DOHH2 (cell line): ENCODE measurements at regions not wholly inside any gene's neighbourhood (a gene's known extent, or its start where the extent isn't known, plus 50 kb on each side); places are given as distances from the start of the nearest gene placed in this dataset.

Experiments used
- H3F3A ChIP-seq: fragments of 200-600 bp; sonication (generic), shearing (Covaris generic); 2 replicates; pipeline ENCODE4 v1.6.0; 2016; ENCODE audit warnings: antibody characterized with exemption, mild to moderate bottlenecking; ENCODE audit not compliant: control insufficient read depth, insufficient read depth
- H3K27ac ChIP-seq: fragments of 200-600 bp; sonication (generic); 2 replicates; pipeline ENCODE4 v1.5.1; 2014; ENCODE audit warnings: low read depth, mild to moderate bottlenecking, low read length, moderate library complexity
- H3K27me3 ChIP-seq: fragments of 200-600 bp; sonication (generic); 2 replicates; pipeline ENCODE4 v1.6.1; 2014; ENCODE audit warnings: mild to moderate bottlenecking, low read length, mixed read lengths; ENCODE audit not compliant: control insufficient read depth
- H3K36me3 ChIP-seq: fragments of 200-600 bp; sonication (generic); 2 replicates; pipeline ENCODE4 v1.6.1; 2014; ENCODE audit warnings: mild to moderate bottlenecking, low read length, moderate library complexity, mixed read lengths; ENCODE audit not compliant: control insufficient read depth
- H3K4me1 ChIP-seq: fragments of 200-600 bp; sonication (generic); 2 replicates; pipeline ENCODE4 v1.6.1; 2014; ENCODE audit warnings: mild to moderate bottlenecking, low read length, mixed read lengths; ENCODE audit not compliant: control insufficient read depth
- H3K4me2 ChIP-seq: fragments of 200-600 bp; sonication (generic); 2 replicates; pipeline ENCODE4 v1.6.0; 2014; ENCODE audit warnings: mild to moderate bottlenecking, low read length, moderate library complexity
- H3K4me3 ChIP-seq: fragments of 200-600 bp; sonication (generic); 2 replicates; pipeline ENCODE4 v1.5.1; 2014; ENCODE audit warnings: mild to moderate bottlenecking, low read length, mixed read lengths
- H3K79me2 ChIP-seq: fragments of 200-600 bp; sonication (generic); 2 replicates; pipeline ENCODE4 v1.6.1; 2014; ENCODE audit warnings: mild to moderate bottlenecking, low read length, mixed read lengths; ENCODE audit not compliant: control insufficient read depth
- H3K9me2 ChIP-seq: fragments of 200-600 bp; sonication (generic); replicated peaks from 2 replicates; pipeline ENCODE4 v1.6.1; 2014; ENCODE audit warnings: mild to moderate bottlenecking, low read length, mixed read lengths; ENCODE audit not compliant: control insufficient read depth
- H3K9me3 ChIP-seq: fragments of 200-600 bp; sonication (generic); 2 replicates; pipeline ENCODE4 v1.6.1; 2014; ENCODE audit warnings: antibody characterized with exemption, low read length, mixed read lengths; ENCODE audit not compliant: control insufficient read depth, insufficient read depth
- H4K20me1 ChIP-seq: fragments of 200-600 bp; sonication (generic); 2 replicates; pipeline ENCODE4 v1.6.0; 2014; ENCODE audit warnings: low read depth, mild to moderate bottlenecking, antibody characterized with exemption, low read length, moderate library complexity; ENCODE audit not compliant: control insufficient read depth, insufficient read depth
- EZH2phosphoT487 ChIP-seq: fragments of 200-600 bp; sonication (generic); IDR thresholded peaks from 2 replicates; pipeline ENCODE4 v1.6.1; 2017; ENCODE audit warnings: borderline replicate concordance, mild to moderate bottlenecking, antibody characterized with exemption, low read length, moderate library complexity, mixed read lengths
- TF ChIP-seq, protein P1 (sequence below): fragments of 200-600 bp; sonication (generic); IDR thresholded peaks from one replicate; pipeline ENCODE4 v1.5.1; 2014; ENCODE audit warnings: antibody characterized with exemption, mild to moderate bottlenecking, low read depth, low read length; ENCODE audit not compliant: poor library complexity, severe bottlenecking

DNA sequence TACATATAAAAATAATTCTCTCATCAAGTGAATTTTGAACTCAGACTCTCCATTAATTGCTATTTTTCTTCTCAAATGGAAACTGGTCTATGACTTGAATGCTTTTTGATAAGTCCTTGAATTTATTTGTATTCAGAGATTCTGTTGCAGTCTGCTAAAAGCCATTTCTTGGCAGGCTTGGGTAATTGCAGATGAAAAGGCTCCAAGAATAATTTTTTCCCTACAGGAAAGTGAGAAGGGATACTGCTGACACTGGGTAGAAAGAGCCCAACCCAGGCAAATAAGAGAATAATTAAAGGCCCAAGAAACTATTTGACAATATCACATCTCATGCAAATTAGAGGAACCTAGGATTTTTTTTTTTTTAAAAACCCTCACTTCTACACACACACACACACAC, 246.5 kb upstream of the DDI1 start:
- Histone ChIP-seq H3K79me2 (no peaks in the 10 kb centered on the region), H3K27me3 (no peaks in the 10 kb centered on the region), H3F3A (no peaks in the 10 kb centered on the region), H3K9me2 (no peaks in the 10 kb centered on the region), H3K9me3 (0 out of 2 replicates have a peak, but pooled peaks cover 2% of the 10 kb centered on the region), H4K20me1 (no peaks in the 10 kb centered on the region), H3K4me1 (no peaks in the 10 kb centered on the region), H3K36me3 (no peaks in the 10 kb centered on the region), H3K4me3 (no peak overlapping the region), H3K27ac (no peak overlapping the region), H3K4me2 (no peak overlapping the region)
- TF ChIP-seq EZH2phosphoT487, result no peak
- TF ChIP-seq, protein P1, sequence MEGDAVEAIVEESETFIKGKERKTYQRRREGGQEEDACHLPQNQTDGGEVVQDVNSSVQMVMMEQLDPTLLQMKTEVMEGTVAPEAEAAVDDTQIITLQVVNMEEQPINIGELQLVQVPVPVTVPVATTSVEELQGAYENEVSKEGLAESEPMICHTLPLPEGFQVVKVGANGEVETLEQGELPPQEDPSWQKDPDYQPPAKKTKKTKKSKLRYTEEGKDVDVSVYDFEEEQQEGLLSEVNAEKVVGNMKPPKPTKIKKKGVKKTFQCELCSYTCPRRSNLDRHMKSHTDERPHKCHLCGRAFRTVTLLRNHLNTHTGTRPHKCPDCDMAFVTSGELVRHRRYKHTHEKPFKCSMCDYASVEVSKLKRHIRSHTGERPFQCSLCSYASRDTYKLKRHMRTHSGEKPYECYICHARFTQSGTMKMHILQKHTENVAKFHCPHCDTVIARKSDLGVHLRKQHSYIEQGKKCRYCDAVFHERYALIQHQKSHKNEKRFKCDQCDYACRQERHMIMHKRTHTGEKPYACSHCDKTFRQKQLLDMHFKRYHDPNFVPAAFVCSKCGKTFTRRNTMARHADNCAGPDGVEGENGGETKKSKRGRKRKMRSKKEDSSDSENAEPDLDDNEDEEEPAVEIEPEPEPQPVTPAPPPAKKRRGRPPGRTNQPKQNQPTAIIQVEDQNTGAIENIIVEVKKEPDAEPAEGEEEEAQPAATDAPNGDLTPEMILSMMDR, result no peak

DNA sequence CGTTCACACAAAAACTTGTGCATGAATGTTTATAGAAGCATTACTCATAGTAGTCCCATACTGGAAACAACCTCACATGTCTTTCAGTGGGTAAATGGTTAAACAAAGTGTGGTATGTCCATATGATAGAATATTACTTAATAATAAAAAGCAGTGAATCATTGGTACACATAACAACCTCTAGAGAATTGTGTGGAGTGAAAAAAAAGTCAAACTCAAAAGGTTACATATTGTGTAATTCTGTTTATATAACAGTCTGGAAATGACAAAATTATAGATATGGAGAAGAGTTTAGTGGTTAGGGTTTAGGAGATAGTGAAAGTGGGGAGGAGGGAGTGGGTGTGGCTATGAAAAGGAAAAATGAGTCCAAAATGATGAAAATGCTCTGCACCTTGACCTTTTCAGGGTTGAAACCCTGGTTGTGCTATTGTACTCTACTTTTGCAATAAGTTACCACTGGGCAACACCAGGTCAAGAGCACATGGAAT, 243.4 kb upstream of the DDI1 start:
- TF ChIP-seq EZH2phosphoT487, result no peak
- TF ChIP-seq, protein P1, result no peak
- no peak overlapping the region for H3K4me3 ChIP-seq
- H3K79me2 ChIP-seq, result no peaks in the 10 kb centered on the region
- H3F3A ChIP-seq, result no peaks in the 10 kb centered on the region
- 0 out of 2 replicates have a peak, but pooled peaks cover 2% of the 10 kb centered on the region for H3K9me3 ChIP-seq
- H3K9me2 ChIP-seq, result no peaks in the 10 kb centered on the region
- no peaks in the 10 kb centered on the region for H4K20me1 ChIP-seq
- H3K27me3 ChIP-seq, result no peaks in the 10 kb centered on the region
- H3K4me1 ChIP-seq, result no peaks in the 10 kb centered on the region
- no peaks in the 10 kb centered on the region for H3K36me3 ChIP-seq
- no peak overlapping the region for H3K27ac ChIP-seq
- no peak overlapping the region for H3K4me2 ChIP-seq

DNA sequence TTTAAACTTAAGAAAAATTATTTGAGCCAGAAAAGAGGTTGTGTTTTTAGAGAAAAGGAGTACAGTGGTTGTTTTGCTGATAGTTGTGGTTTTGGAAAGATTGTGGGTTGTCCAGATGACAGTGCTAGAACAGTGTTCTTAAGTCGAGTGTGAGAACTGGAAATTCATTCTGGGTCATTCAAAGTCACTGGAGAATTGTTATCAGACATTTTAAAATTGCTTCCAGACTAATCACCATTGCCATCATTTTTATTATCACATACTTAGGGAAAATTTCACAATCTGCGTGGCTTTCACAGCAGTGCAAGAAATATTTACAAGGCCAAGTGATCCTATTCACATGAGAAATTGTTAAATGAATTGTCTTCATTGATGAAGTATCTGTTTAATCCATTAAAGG, 242.2 kb upstream of the DDI1 start:
- Histone ChIP-seq H3K36me3 (no peaks in the 10 kb centered on the region), H3K9me2 (no peaks in the 10 kb centered on the region), H3K4me2 (no peak overlapping the region), H4K20me1 (no peaks in the 10 kb centered on the region), H3F3A (no peaks in the 10 kb centered on the region), H3K9me3 (0 out of 2 replicates have a peak, but pooled peaks cover 2% of the 10 kb centered on the region), H3K4me1 (no peaks in the 10 kb centered on the region), H3K79me2 (no peaks in the 10 kb centered on the region), H3K4me3 (no peak overlapping the region), H3K27ac (no peak overlapping the region), H3K27me3 (no peaks in the 10 kb centered on the region)
- TF ChIP-seq, protein P1, result no peak
- no peak for TF ChIP-seq EZH2phosphoT487
